C4-2B (cell line): ENCODE measurements at regions not wholly inside any gene's neighbourhood (a gene's known extent, or its start where the extent isn't known, plus 50 kb on each side); places are given as distances from the start of the nearest gene placed in this dataset.
"Not testable (repeated sequence)": the region's sequence is repeated elsewhere in the genome, so short reads cannot be mapped to it uniquely, and the experiment has no call there.

Experiments
- ZFX ChIP-seq: fragments of 450-650 bp; IDR thresholded peaks from 2 replicates; pipeline ENCODE4 v1.6.1; 2017
- TF ChIP-seq, protein P1 (sequence below): fragments of 450-650 bp; conservative IDR thresholded peaks from 2 replicates; pipeline ENCODE4 v1.5.1; 2017; ENCODE audit warnings: mild to moderate bottlenecking

DNA sequence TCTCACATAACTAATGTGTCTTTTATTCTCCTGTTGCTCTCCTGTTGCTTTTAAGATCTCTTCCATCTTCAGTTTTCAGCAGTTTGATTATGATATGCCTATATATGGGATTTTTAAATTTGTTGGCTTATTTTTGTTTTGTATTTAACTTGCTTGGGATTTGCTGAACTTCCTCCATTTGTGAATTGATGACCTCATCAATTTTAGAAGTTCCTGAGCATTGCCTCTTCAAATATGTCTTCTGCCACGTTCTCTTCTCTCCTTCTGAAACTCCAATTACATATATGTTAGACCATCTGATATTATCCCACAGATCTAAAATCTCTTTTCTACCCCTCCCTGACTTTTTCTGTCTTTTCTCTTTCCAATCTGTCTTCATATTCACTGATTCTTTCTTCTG lies 86.6 kb downstream of the SYT15 start:
- TF ChIP-seq, protein P1, sequence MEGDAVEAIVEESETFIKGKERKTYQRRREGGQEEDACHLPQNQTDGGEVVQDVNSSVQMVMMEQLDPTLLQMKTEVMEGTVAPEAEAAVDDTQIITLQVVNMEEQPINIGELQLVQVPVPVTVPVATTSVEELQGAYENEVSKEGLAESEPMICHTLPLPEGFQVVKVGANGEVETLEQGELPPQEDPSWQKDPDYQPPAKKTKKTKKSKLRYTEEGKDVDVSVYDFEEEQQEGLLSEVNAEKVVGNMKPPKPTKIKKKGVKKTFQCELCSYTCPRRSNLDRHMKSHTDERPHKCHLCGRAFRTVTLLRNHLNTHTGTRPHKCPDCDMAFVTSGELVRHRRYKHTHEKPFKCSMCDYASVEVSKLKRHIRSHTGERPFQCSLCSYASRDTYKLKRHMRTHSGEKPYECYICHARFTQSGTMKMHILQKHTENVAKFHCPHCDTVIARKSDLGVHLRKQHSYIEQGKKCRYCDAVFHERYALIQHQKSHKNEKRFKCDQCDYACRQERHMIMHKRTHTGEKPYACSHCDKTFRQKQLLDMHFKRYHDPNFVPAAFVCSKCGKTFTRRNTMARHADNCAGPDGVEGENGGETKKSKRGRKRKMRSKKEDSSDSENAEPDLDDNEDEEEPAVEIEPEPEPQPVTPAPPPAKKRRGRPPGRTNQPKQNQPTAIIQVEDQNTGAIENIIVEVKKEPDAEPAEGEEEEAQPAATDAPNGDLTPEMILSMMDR: not testable (repeated sequence)
- TF ChIP-seq ZFX: not testable (repeated sequence)
